ENCODE measurements at regions not wholly inside any gene's neighbourhood (a gene's known extent, or its start where the extent isn't known, plus 50 kb on each side); places are given as distances from the start of the nearest gene placed in this dataset.

DNA sequence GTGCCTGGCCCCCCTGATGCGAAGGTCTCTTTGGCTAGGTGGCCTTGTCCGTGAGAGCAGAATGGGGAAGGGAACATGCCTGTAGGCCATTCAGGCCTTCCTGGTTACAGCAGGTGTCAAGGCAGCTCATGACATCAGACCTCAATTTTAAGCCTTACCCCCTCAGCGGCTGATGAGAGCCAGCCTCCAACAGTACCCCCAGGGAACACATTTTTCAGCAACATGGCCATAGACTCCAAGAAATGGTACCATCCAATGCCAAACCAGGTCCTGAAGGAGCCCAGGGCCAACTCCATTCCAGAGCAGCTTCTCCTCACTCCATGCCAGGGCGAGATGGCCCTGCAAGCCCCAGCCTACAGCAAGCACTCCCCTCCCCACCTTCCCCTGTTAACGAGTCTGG is 199.2 kb downstream of the SMAD2 start:
- Histone ChIP-seq H2AFZ (ENCODE audit: low read depth, low read length) (no peak overlapping the region), H3K9me3 (replicated peaks; ENCODE audit: control insufficient read depth, insufficient read depth, low read length) (no peaks in the 10 kb centered on the region), H3K4me3 (replicated peaks in 1 of 3; ENCODE audit: insufficient read depth in 1 of 3, low read depth in 1 of 3, low read length in 3 of 3) (no peak overlapping the region), H3K36me3 (ENCODE audit: control insufficient read depth in 2 of 2, extremely low read depth in 1 of 2, insufficient read depth in 2 of 2, low read length in 2 of 2) (no peaks in the 10 kb centered on the region), H3K9me1 (replicated peaks; ENCODE audit: control insufficient read depth, extremely low read depth, insufficient read depth, low read length) (no peaks in the 10 kb centered on the region), H3K79me2 (ENCODE audit: control insufficient read depth, insufficient read depth, low read length) (no peaks in the 10 kb centered on the region), H3K9ac (replicated peaks; ENCODE audit: extremely low read depth, insufficient read depth, low read length) (no peak overlapping the region), H3K4me2 (ENCODE audit: insufficient read depth, low read length) (no peak overlapping the region), H4K20me1 (replicated peaks; ENCODE audit: control insufficient read depth, extremely low read depth, insufficient read depth, low read length) (no peaks in the 10 kb centered on the region), H3K27me3 (ENCODE audit: control insufficient read depth in 2 of 2, insufficient read depth in 2 of 2, low read length in 2 of 2) (no peaks in the 10 kb centered on the region), H3K27ac (ENCODE audit: insufficient read depth, low read depth, low read length) (no peak overlapping the region), H3K4me1 (ENCODE audit: control insufficient read depth, extremely low read depth, insufficient read depth, low read length) (no peaks in the 10 kb centered on the region)
- dilution Hi-C loops (cut with MboI; ENCODE audit: extremely low pct_ligation_motif_present, low sequenced_read_pairs) = no loop called here
- no peak for DNase-seq (ENCODE audit: low read depth, low spot score)
- intact Hi-C loops (cut with micrococcal nuclease) = no loop called here
- FAIRE-seq = no peak
- ChIA-PET CTCF (no interaction called here), POLR2A (no interaction called here)
- TF ChIP-seq FOS (IDR thresholded peaks at IDR 0.05; ENCODE audit: borderline replicate concordance, insufficient read depth, low read length) = no peak
- no peak for TF ChIP-seq JUN (IDR thresholded peaks at IDR 0.05; ENCODE audit: borderline replicate concordance, insufficient read depth, insufficient read length, low read depth)
- TF ChIP-seq POLR2A (IDR thresholded peaks at IDR 0.05; ENCODE audit: low read depth, low read length) = no peak
- TF ChIP-seq, protein P1, sequence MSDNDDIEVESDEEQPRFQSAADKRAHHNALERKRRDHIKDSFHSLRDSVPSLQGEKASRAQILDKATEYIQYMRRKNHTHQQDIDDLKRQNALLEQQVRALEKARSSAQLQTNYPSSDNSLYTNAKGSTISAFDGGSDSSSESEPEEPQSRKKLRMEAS (IDR thresholded peaks at IDR 0.05; ENCODE audit: insufficient read depth, insufficient read length) = no peak
- no peak for TF ChIP-seq EZH2 (IDR thresholded peaks at IDR 0.05; ENCODE audit: borderline replicate concordance, low read depth, low read length, severe bottlenecking)
- TF ChIP-seq POLR2AphosphoS5 (IDR thresholded peaks at IDR 0.05; ENCODE audit: insufficient read depth, low read depth, low read length) = no peak
- TF ChIP-seq GATA2 (IDR thresholded peaks at IDR 0.05; ENCODE audit: insufficient read depth, insufficient read length, low read depth, low read length) = no peak
- TF ChIP-seq MYC (IDR thresholded peaks at IDR 0.05; ENCODE audit: low read depth, low read length) = no peak
- TF ChIP-seq, protein P2, sequence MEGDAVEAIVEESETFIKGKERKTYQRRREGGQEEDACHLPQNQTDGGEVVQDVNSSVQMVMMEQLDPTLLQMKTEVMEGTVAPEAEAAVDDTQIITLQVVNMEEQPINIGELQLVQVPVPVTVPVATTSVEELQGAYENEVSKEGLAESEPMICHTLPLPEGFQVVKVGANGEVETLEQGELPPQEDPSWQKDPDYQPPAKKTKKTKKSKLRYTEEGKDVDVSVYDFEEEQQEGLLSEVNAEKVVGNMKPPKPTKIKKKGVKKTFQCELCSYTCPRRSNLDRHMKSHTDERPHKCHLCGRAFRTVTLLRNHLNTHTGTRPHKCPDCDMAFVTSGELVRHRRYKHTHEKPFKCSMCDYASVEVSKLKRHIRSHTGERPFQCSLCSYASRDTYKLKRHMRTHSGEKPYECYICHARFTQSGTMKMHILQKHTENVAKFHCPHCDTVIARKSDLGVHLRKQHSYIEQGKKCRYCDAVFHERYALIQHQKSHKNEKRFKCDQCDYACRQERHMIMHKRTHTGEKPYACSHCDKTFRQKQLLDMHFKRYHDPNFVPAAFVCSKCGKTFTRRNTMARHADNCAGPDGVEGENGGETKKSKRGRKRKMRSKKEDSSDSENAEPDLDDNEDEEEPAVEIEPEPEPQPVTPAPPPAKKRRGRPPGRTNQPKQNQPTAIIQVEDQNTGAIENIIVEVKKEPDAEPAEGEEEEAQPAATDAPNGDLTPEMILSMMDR (IDR thresholded peaks at IDR 0.05; ENCODE audit: extremely low read depth in 1 of 2, insufficient read depth in 1 of 2, low read depth in 1 of 2, low read length in 2 of 2) = no peak
- BruUV-seq (replicated peaks) = no TSS peak
